22Rv1 (cell line): ENCODE measurements at regions not wholly inside any gene's neighbourhood (a gene's known extent, or its start where the extent isn't known, plus 50 kb on each side); places are given as distances from the start of the nearest gene placed in this dataset.

Source experiments
- ZFX ChIP-seq: fragments of 450-650 bp; IDR thresholded peaks from 2 replicates; pipeline ENCODE4 v1.6.1; 2017; ENCODE audit warnings: antibody characterized with exemption, borderline replicate concordance
- TF ChIP-seq, protein P1 (sequence below): fragments of 450-650 bp; IDR thresholded peaks from 2 replicates; pipeline ENCODE4 v1.5.1; 2017; ENCODE audit warnings: mild to moderate bottlenecking

DNA sequence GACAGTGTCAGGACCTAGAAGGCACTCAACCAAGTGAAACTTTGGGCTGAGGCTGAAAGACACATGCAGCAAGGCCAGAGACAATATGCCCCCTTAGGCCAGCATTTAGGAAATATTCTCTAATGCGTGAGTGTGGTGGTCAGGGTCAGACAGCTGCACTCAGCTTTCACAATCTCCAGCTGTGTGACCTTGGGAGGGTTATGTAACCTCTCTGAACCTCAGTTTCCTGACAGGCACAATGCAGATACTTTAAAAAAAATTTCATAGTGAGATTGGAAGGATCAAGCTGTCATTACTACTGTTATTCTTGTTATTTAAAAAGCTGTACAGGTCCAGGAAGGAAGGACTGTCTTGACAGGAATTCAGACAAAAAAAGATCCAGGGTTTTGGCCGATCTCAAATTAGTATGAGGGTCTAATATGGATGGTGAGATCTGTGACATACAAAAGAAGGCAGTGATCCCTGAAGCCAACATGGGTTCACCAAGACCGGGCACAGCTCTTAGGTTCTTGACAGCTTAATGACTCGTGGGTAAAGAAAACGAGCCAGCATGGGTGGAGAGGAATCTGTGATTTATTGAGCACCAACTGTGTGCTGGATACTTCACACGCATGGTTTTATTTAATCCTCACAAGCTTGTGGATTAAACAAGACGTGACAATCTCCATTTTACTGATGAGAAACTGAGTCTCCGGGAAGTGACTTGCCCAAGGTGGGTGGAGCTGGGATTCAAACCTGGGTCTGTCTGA, 54.6 kb upstream of the POU3F1 start:
- TF ChIP-seq, protein P1, sequence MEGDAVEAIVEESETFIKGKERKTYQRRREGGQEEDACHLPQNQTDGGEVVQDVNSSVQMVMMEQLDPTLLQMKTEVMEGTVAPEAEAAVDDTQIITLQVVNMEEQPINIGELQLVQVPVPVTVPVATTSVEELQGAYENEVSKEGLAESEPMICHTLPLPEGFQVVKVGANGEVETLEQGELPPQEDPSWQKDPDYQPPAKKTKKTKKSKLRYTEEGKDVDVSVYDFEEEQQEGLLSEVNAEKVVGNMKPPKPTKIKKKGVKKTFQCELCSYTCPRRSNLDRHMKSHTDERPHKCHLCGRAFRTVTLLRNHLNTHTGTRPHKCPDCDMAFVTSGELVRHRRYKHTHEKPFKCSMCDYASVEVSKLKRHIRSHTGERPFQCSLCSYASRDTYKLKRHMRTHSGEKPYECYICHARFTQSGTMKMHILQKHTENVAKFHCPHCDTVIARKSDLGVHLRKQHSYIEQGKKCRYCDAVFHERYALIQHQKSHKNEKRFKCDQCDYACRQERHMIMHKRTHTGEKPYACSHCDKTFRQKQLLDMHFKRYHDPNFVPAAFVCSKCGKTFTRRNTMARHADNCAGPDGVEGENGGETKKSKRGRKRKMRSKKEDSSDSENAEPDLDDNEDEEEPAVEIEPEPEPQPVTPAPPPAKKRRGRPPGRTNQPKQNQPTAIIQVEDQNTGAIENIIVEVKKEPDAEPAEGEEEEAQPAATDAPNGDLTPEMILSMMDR: no peak
- TF ChIP-seq ZFX: no peak
